ENCODE measurements at regions not wholly inside any gene's neighbourhood (a gene's known extent, or its start where the extent isn't known, plus 50 kb on each side); places are given as distances from the start of the nearest gene placed in this dataset.

DNA sequence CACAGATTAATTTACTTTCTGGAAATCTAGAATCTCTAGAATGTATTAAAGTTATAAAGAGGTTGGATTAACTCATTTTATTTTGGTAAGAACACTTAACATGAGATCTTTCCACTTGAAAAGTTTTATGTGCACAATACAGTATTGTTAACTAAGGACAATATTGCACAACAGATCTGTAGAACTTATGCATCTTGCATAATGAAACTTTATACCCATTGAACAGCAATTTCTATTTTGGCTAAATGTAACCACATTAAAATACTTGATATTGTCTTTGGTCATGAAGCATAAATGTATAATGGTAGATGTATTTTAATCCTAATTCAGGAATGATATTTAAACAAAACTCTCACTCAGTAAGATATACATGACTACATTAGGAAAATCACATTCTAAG, 203.8 kb downstream of the SNX19 start:
- no peak for DNase-seq (ENCODE audit: low read depth in 1 of 2, low spot score in 1 of 2)
- TF ChIP-seq, protein P1, sequence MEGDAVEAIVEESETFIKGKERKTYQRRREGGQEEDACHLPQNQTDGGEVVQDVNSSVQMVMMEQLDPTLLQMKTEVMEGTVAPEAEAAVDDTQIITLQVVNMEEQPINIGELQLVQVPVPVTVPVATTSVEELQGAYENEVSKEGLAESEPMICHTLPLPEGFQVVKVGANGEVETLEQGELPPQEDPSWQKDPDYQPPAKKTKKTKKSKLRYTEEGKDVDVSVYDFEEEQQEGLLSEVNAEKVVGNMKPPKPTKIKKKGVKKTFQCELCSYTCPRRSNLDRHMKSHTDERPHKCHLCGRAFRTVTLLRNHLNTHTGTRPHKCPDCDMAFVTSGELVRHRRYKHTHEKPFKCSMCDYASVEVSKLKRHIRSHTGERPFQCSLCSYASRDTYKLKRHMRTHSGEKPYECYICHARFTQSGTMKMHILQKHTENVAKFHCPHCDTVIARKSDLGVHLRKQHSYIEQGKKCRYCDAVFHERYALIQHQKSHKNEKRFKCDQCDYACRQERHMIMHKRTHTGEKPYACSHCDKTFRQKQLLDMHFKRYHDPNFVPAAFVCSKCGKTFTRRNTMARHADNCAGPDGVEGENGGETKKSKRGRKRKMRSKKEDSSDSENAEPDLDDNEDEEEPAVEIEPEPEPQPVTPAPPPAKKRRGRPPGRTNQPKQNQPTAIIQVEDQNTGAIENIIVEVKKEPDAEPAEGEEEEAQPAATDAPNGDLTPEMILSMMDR (IDR thresholded peaks at IDR 0.05; ENCODE audit: insufficient read depth, low read length) = no peak
- TF ChIP-seq POLR2AphosphoS5 (IDR thresholded peaks at IDR 0.05; ENCODE audit: low read depth) (no peak), SPI1 (IDR thresholded peaks at IDR 0.05; ENCODE audit: borderline replicate concordance, low read depth) (no peak), REST (IDR thresholded peaks at IDR 0.05; ENCODE audit: insufficient replicate concordance, low read depth) (no peak), GABPA (IDR thresholded peaks at IDR 0.05; ENCODE audit: low read depth) (no peak)
- no peaks in the 10 kb centered on the region for H3K27me3 ChIP-seq (ENCODE audit: insufficient read depth, poor library complexity, severe bottlenecking)
- no peak overlapping the region for H3K4me3 ChIP-seq (replicated peaks; ENCODE audit: insufficient read depth, low read length)
- H3K27ac ChIP-seq (replicated peaks) = no peak overlapping the region

GRCh38 chr11:130715085-130715876, 201.0 kb downstream of the SNX19 start:
- TF ChIP-seq REST (IDR thresholded peaks at IDR 0.05; ENCODE audit: insufficient replicate concordance, low read depth) = no peak
- TF ChIP-seq GABPA (IDR thresholded peaks at IDR 0.05; ENCODE audit: low read depth) = no peak
- TF ChIP-seq POLR2AphosphoS5 (IDR thresholded peaks at IDR 0.05; ENCODE audit: low read depth) = no peak
- no peak for TF ChIP-seq SPI1 (IDR thresholded peaks at IDR 0.05; ENCODE audit: borderline replicate concordance, low read depth)
- TF ChIP-seq, protein P1 (IDR thresholded peaks at IDR 0.05; ENCODE audit: insufficient read depth, low read length) = no peak

GRCh38 chr11:130715877-130716220, 200.4 kb downstream of the SNX19 start:
- H3K4me3 ChIP-seq (replicated peaks; ENCODE audit: insufficient read depth, low read length) = no peak overlapping the region
- H3K27ac ChIP-seq (replicated peaks) = no peak overlapping the region
- TF ChIP-seq SPI1 (IDR thresholded peaks at IDR 0.05; ENCODE audit: borderline replicate concordance, low read depth) (no peak), GABPA (IDR thresholded peaks at IDR 0.05; ENCODE audit: low read depth) (no peak), REST (IDR thresholded peaks at IDR 0.05; ENCODE audit: insufficient replicate concordance, low read depth) (no peak), POLR2AphosphoS5 (IDR thresholded peaks at IDR 0.05; ENCODE audit: low read depth) (no peak)
- TF ChIP-seq, protein P1 (IDR thresholded peaks at IDR 0.05; ENCODE audit: insufficient read depth, low read length) = no peak
- no peak for DNase-seq (ENCODE audit: low read depth in 1 of 2, low spot score in 1 of 2)
- H3K27me3 ChIP-seq (ENCODE audit: insufficient read depth, poor library complexity, severe bottlenecking) = no peaks in the 10 kb centered on the region

More at GRCh38 chr11:130715085-130715876, 201.0 kb downstream of the SNX19 start:
- no peak for DNase-seq (ENCODE audit: low read depth in 1 of 2, low spot score in 1 of 2)
- Histone ChIP-seq H3K4me3 (replicated peaks; ENCODE audit: insufficient read depth, low read length) (no peak overlapping the region), H3K27ac (replicated peaks) (no peak overlapping the region), H3K27me3 (ENCODE audit: insufficient read depth, poor library complexity, severe bottlenecking) (no peaks in the 10 kb centered on the region)
